Karpas-422 (cell line): ENCODE measurements at regions not wholly inside any gene's neighbourhood (a gene's known extent, or its start where the extent isn't known, plus 50 kb on each side); places are given as distances from the start of the nearest gene placed in this dataset.
A peak's percentile ranks its signal among the peaks of the same experiment; 100 is the strongest.
"Not testable (repeated sequence)": the region's sequence is repeated elsewhere in the genome, so short reads cannot be mapped to it uniquely, and the experiment has no call there.

Source experiments
- DNase-seq: peaks from one replicate; pipeline ENCODE4 v3.0.0-alpha.2; 2015
- H2AFZ ChIP-seq: fragments of 200-600 bp; sonication (generic); 2 replicates; pipeline ENCODE4 v1.6.1; 2014; ENCODE audit warnings: antibody characterized with exemption, low read length, mixed read lengths
- H3K27ac ChIP-seq: fragments of 200-600 bp; sonication (generic); 2 replicates; pipeline ENCODE4 v1.5.1; 2014; ENCODE audit warnings: mild to moderate bottlenecking, low read length, moderate library complexity
- H3K27me3 ChIP-seq: fragments of 200-600 bp; sonication (generic); 2 replicates; pipeline ENCODE4 v1.6.1; 2014; ENCODE audit warnings: low read length, mixed read lengths
- H3K36me3 ChIP-seq: fragments of 200-600 bp; sonication (generic); 2 replicates; pipeline ENCODE4 v1.6.1; 2014; ENCODE audit warnings: low read length, mixed read lengths; ENCODE audit not compliant: insufficient read depth
- H3K4me1 ChIP-seq: fragments of 200-600 bp; sonication (generic); 2 replicates; pipeline ENCODE4 v1.6.1; 2014; ENCODE audit warnings: mild to moderate bottlenecking, low read length, mixed read lengths
- H3K4me2 ChIP-seq: fragments of 200-600 bp; sonication (generic); 2 replicates; pipeline ENCODE4 v1.6.1; 2014; ENCODE audit warnings: low read length, low read depth, mild to moderate bottlenecking; ENCODE audit not compliant: poor library complexity, severe bottlenecking
- H3K4me3 ChIP-seq: fragments of 200-600 bp; sonication (generic); 2 replicates; pipeline ENCODE4 v1.5.1; 2014; ENCODE audit warnings: mild to moderate bottlenecking, antibody characterized with exemption, low read length, mixed read lengths
- H3K79me2 ChIP-seq: fragments of 200-600 bp; sonication (generic); 2 replicates; pipeline ENCODE4 v1.6.1; 2014; ENCODE audit warnings: mild to moderate bottlenecking, low read length, mixed read lengths
- H3K9ac ChIP-seq: fragments of 200-600 bp; sonication (generic); 2 replicates; pipeline ENCODE4 v1.6.0; 2014; ENCODE audit warnings: low read length
- H3K9me2 ChIP-seq: fragments of 200-600 bp; sonication (generic), shearing (Covaris generic); replicated peaks from 2 replicates; pipeline ENCODE4 v1.6.0; 2014; ENCODE audit warnings: mild to moderate bottlenecking, low read length, moderate library complexity; ENCODE audit not compliant: insufficient read depth
- H3K9me3 ChIP-seq: fragments of 300-700, 200-600 bp; sonication (generic); 2 replicates; pipeline ENCODE4 v1.6.1; 2014; ENCODE audit warnings: low read length, mixed read lengths
- H4K20me1 ChIP-seq: fragments of 200-600 bp; sonication (generic); 2 replicates; pipeline ENCODE4 v1.6.1; 2014; ENCODE audit warnings: mild to moderate bottlenecking, antibody characterized with exemption, low read length, low read depth; ENCODE audit not compliant: insufficient read depth

GRCh38 chr1:144042251-144042650 lies 70.5 kb upstream of the FAM72C start:
- H3K27me3 ChIP-seq, H3K9me3 ChIP-seq, H3K4me3 ChIP-seq, H3K4me1 ChIP-seq, H3K27ac ChIP-seq, H3K9ac ChIP-seq, H3K79me2 ChIP-seq, H2AFZ ChIP-seq, H4K20me1 ChIP-seq, H3K9me2 ChIP-seq, DNase-seq, H3K36me3 ChIP-seq, H3K4me2 ChIP-seq: not testable (repeated sequence)

GRCh38 chr1:144040293-144040692 lies 68.5 kb upstream of the FAM72C start:
- not testable (repeated sequence) for H4K20me1 ChIP-seq, H3K27me3 ChIP-seq, H3K9me3 ChIP-seq, H3K27ac ChIP-seq, H3K9ac ChIP-seq, H2AFZ ChIP-seq, H3K79me2 ChIP-seq, H3K4me3 ChIP-seq, H3K4me1 ChIP-seq, H3K36me3 ChIP-seq, H3K4me2 ChIP-seq, DNase-seq, H3K9me2 ChIP-seq

GRCh38 chr1:144034045-144034444 lies 62.3 kb upstream of the FAM72C start:
- not testable (repeated sequence) for H3K27me3 ChIP-seq, H3K4me2 ChIP-seq, DNase-seq, H3K36me3 ChIP-seq, H2AFZ ChIP-seq, H3K9me2 ChIP-seq, H3K27ac ChIP-seq, H3K9me3 ChIP-seq, H3K4me3 ChIP-seq, H3K9ac ChIP-seq, H4K20me1 ChIP-seq, H3K4me1 ChIP-seq, H3K79me2 ChIP-seq

- H4K20me1 ChIP-seq, H3K36me3 ChIP-seq, DNase-seq, H3K9me3 ChIP-seq, H3K9me2 ChIP-seq, H2AFZ ChIP-seq, H3K4me1 ChIP-seq, H3K27ac ChIP-seq, H3K4me2 ChIP-seq, H3K27me3 ChIP-seq, H3K4me3 ChIP-seq, H3K79me2 ChIP-seq, H3K9ac ChIP-seq: not testable (repeated sequence)
Observed at GRCh38 chr1:144031550-144031949, 59.8 kb upstream of the FAM72C start.

GRCh38 chr1:144026022-144026421 lies 54.2 kb upstream of the FAM72C start:
- not testable (repeated sequence) for H3K4me1 ChIP-seq, H4K20me1 ChIP-seq, H2AFZ ChIP-seq, H3K27me3 ChIP-seq, H3K79me2 ChIP-seq, H3K9ac ChIP-seq, H3K9me2 ChIP-seq, DNase-seq, H3K36me3 ChIP-seq, H3K9me3 ChIP-seq
- peak overlapping the region; percentile 61 for H3K4me2 ChIP-seq
- H3K27ac ChIP-seq = peak overlapping the region; percentile 60; the same call in 1 of the 2 replicates
- H3K4me3 ChIP-seq = peak overlapping the region; percentile 49; the same call in 1 of the 2 replicates

- H3K27me3 ChIP-seq, H3K36me3 ChIP-seq, H3K9ac ChIP-seq, H3K9me2 ChIP-seq, H3K4me3 ChIP-seq, DNase-seq, H2AFZ ChIP-seq, H3K79me2 ChIP-seq, H3K9me3 ChIP-seq, H3K4me2 ChIP-seq, H4K20me1 ChIP-seq, H3K4me1 ChIP-seq: not testable (repeated sequence)
- peak overlapping the region; percentile 66 for H3K27ac ChIP-seq
Observed at GRCh38 chr1:144021690-144022384, 50.1 kb upstream of the FAM72C start.
